ENCODE measurements at regions not wholly inside any gene's neighbourhood (a gene's known extent, or its start where the extent isn't known, plus 50 kb on each side); places are given as distances from the start of the nearest gene placed in this dataset.

DNA sequence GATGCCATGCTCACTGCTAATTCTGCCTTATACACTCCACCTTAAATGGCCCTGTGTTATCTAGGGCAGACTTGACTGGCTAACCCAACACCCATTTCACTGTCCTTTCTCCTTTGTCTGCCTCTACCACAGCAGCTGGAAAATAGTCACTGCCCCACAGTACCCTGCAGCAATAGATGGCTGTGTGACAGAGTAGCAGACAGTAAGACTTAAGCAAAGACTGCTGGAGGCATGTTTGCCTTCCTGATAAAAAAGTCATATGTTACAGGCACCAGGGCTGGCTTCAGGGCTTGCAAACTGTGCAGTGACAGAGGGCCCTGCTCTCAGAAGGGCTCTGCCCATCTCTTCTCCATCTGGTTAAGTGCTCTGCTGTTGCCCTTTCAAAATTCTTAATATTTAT, 332.6 kb upstream of the GHITM start:
- Histone ChIP-seq H3K9me3 (ENCODE audit: control insufficient read depth in 1 of 2, insufficient read depth in 1 of 2, low read depth in 1 of 2, low read length in 2 of 2) (no peaks in the 10 kb centered on the region; a peak in 1 of 4 replicates), H3K36me3 (ENCODE audit: control insufficient read depth in 1 of 2, insufficient read depth in 2 of 2, low read length in 2 of 2) (no peaks in the 10 kb centered on the region), H3K4me2 (ENCODE audit: low read length) (no peak overlapping the region), H4K20me1 (ENCODE audit: insufficient read depth) (no peaks in the 10 kb centered on the region), H3K27ac (ENCODE audit: low read depth, low read length) (no peak overlapping the region), H3K4me3 (replicated peaks in 1 of 2; ENCODE audit: low read depth in 1 of 2, low read length in 2 of 2) (no peak overlapping the region), H3K79me2 (ENCODE audit: insufficient read depth, low read length) (no peaks in the 10 kb centered on the region), H3K27me3 (ENCODE audit: insufficient read depth, low read length) (no peaks in the 10 kb centered on the region), H3K9ac (ENCODE audit: low read length) (no peak overlapping the region), H2AFZ (ENCODE audit: low read depth, low read length, poor library complexity, severe bottlenecking) (no peak overlapping the region), H3K9me2 (ENCODE audit: insufficient read depth) (no peaks in the 10 kb centered on the region), H3K4me1 (ENCODE audit: control insufficient read depth in 1 of 2, insufficient read depth in 2 of 2, low read length in 2 of 2) (no peaks in the 10 kb centered on the region)
- TF ChIP-seq EZH2 (IDR thresholded peaks at IDR 0.05) (no peak), ZBTB33 (IDR thresholded peaks at IDR 0.05; ENCODE audit: extremely low read depth, insufficient replicate concordance, low read length) (no peak), CBX3 (IDR thresholded peaks at IDR 0.05; ENCODE audit: low read depth) (no peak)
- TF ChIP-seq, protein P1, sequence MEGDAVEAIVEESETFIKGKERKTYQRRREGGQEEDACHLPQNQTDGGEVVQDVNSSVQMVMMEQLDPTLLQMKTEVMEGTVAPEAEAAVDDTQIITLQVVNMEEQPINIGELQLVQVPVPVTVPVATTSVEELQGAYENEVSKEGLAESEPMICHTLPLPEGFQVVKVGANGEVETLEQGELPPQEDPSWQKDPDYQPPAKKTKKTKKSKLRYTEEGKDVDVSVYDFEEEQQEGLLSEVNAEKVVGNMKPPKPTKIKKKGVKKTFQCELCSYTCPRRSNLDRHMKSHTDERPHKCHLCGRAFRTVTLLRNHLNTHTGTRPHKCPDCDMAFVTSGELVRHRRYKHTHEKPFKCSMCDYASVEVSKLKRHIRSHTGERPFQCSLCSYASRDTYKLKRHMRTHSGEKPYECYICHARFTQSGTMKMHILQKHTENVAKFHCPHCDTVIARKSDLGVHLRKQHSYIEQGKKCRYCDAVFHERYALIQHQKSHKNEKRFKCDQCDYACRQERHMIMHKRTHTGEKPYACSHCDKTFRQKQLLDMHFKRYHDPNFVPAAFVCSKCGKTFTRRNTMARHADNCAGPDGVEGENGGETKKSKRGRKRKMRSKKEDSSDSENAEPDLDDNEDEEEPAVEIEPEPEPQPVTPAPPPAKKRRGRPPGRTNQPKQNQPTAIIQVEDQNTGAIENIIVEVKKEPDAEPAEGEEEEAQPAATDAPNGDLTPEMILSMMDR (IDR thresholded peaks at IDR 0.05 in 2 of 3, conservative IDR thresholded peaks at IDR 0.05 in 1 of 3; ENCODE audit: borderline replicate concordance in 1 of 3, insufficient read depth in 1 of 3, low read depth in 2 of 3, low read length in 2 of 3) = no peak
- POLR2A ChIA-PET = no interaction called here
- BruUV-seq (replicated peaks) = no TSS peak
- CTCF ChIA-PET = no interaction called here
- DNase-seq (ENCODE audit: low read depth, low spot score) = no peak
- ATAC-seq = no peak
- intact Hi-C loops (cut with micrococcal nuclease) = no loop called here
- RAD21 ChIA-PET (ENCODE audit: low non-redundant PET in 1 of 2, low total read pairs in 2 of 2, uncharacterized antibody in 2 of 2, unreplicated experiment in 2 of 2) = no interaction called here

DNA sequence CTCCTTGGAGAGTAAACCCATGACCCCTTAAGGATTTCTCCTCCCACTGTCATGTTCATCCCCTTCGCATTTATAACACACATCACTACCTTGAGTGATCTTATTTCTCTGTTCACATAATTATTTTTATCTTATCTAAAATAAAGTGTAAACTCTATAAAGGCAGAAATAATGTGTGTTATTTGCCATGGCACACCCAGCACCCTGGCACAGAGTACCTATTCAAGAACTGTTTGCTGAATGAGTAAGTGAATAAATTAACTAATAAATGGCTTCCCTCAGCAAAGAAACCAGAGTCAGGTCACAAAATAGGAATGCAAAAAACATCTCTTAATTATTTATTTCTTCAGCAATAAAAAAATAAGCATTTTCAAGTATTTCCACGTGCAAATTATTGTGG, 330.3 kb upstream of the GHITM start:
- no TSS peak for BruUV-seq (replicated peaks)
- ChIA-PET POLR2A (no interaction called here), CTCF (no interaction called here), RAD21 (ENCODE audit: low non-redundant PET in 1 of 2, low total read pairs in 2 of 2, uncharacterized antibody in 2 of 2, unreplicated experiment in 2 of 2) (no interaction called here)
- H3K9me3 ChIP-seq (ENCODE audit: control insufficient read depth in 1 of 2, insufficient read depth in 1 of 2, low read depth in 1 of 2, low read length in 2 of 2) = no peaks in the 10 kb centered on the region
- H3K36me3 ChIP-seq (ENCODE audit: control insufficient read depth in 1 of 2, insufficient read depth in 2 of 2, low read length in 2 of 2) = no peaks in the 10 kb centered on the region
- intact Hi-C loops (cut with micrococcal nuclease) = no loop called here
- no peak overlapping the region for H3K27ac ChIP-seq (ENCODE audit: low read depth, low read length)
- no peak overlapping the region for H2AFZ ChIP-seq (ENCODE audit: low read depth, low read length, poor library complexity, severe bottlenecking)
- no peaks in the 10 kb centered on the region for H3K27me3 ChIP-seq (ENCODE audit: insufficient read depth, low read length)
- no peak for DNase-seq (ENCODE audit: low read depth, low spot score)
- no peaks in the 10 kb centered on the region for H3K9me2 ChIP-seq (ENCODE audit: insufficient read depth)
- no peak for TF ChIP-seq TCF7L2 (IDR thresholded peaks at IDR 0.05; ENCODE audit: borderline replicate concordance, extremely low read depth, insufficient read depth, insufficient read length)
- no peak for ATAC-seq
- H3K9ac ChIP-seq (ENCODE audit: low read length) = no peak overlapping the region
- H3K4me1 ChIP-seq (ENCODE audit: control insufficient read depth in 1 of 2, insufficient read depth in 2 of 2, low read length in 2 of 2) = no peaks in the 10 kb centered on the region
- H3K4me3 ChIP-seq (replicated peaks in 1 of 2; ENCODE audit: low read depth in 1 of 2, low read length in 2 of 2) = no peak overlapping the region
- no peaks in the 10 kb centered on the region for H3K79me2 ChIP-seq (ENCODE audit: insufficient read depth, low read length)
- no peaks in the 10 kb centered on the region for H4K20me1 ChIP-seq (ENCODE audit: insufficient read depth)
- no peak overlapping the region for H3K4me2 ChIP-seq (ENCODE audit: low read length)

All from HCT116 (cell line).